Psoas muscle (tissue), 7 donors: ENCODE measurements at regions not wholly inside any gene's neighbourhood (a gene's known extent, or its start where the extent isn't known, plus 50 kb on each side); places are given as distances from the start of the nearest gene placed in this dataset.
"Not testable (repeated sequence)": the region's sequence is repeated elsewhere in the genome, so short reads cannot be mapped to it uniquely, and the experiment has no call there.

Source experiments
- ATAC-seq, 4 donors: fragments of 200-7000 bp; cut with Tn5 transposase; one replicate each; pipeline ENCODE4 v1.9.1; 2020; ENCODE audit warnings: moderate library complexity in 3 of 4, mild to moderate bottlenecking in 2 of 4
- DNase-seq, 2 donors: peaks; one replicate each; pipeline ENCODE4 v3.0.0-alpha.2; 2020
- H3K27ac ChIP-seq: fragments of 200-600 bp; one replicate; pipeline ENCODE4 v1.8.0; 2022
- H3K27me3 ChIP-seq, 3 donors: fragments of 200-600 bp in 1 of 3; one replicate each; pipeline versions ENCODE4 v1.6.1 to v1.8.0; 2013 to 2022; ENCODE audit warnings: low read length in 2 of 3, mild to moderate bottlenecking in 2 of 3, moderate library complexity in 1 of 3; ENCODE audit not compliant: insufficient read depth in 3 of 3
- H3K36me3 ChIP-seq, 2 donors: fragments of 200-600 bp in 1 of 2; one replicate each; pipeline versions ENCODE4 v1.6.1 to v1.8.0; 2013 to 2022; ENCODE audit warnings: low read depth in 1 of 2, mild to moderate bottlenecking in 1 of 2, moderate library complexity in 1 of 2; ENCODE audit not compliant: insufficient read depth in 1 of 2
- H3K4me1 ChIP-seq: fragments of 200-600 bp; one replicate; pipeline ENCODE4 v1.8.0; 2022
- H3K4me3 ChIP-seq: fragments of 200-600 bp; one replicate; pipeline ENCODE4 v1.8.0; 2022; ENCODE audit warnings: mild to moderate bottlenecking
- H3K9me3 ChIP-seq: fragments of 200-600 bp; one replicate; pipeline ENCODE4 v1.8.0; 2022
- WGBS, 3 donors: extraction: QIAGEN DNeasy Blood & Tissue Kit; methylation state at CpG; one replicate each; pipeline versions ENCODE4 v1.1.6 to v1.1.7; 2013; 5-methylcytosine and 5-hydroxymethylcytosine counted together
- intact Hi-C, 2 donors: fragments of 100-400 bp; cut with DNase I; formaldehyde crosslinking; loops; one replicate each; pipeline versions ENCODE4 v1.11.0 to v1.14.2; 2022
- donor health status: healthy with polysubstance abuse.
- donor health status: DM: no; HTN: no; CAD: no; lungs with moderate emphysema.
- donor health status: Bipolar disorder and iron deficiency.
- donor health status: healthy.
- donor health status: DM: yes; HTN: yes; CAD: no.
- donor health status: DM: no; HTN: no; CAD: no.
- donor health status: DM: yes; HTN: yes; CAD: no.

DNA sequence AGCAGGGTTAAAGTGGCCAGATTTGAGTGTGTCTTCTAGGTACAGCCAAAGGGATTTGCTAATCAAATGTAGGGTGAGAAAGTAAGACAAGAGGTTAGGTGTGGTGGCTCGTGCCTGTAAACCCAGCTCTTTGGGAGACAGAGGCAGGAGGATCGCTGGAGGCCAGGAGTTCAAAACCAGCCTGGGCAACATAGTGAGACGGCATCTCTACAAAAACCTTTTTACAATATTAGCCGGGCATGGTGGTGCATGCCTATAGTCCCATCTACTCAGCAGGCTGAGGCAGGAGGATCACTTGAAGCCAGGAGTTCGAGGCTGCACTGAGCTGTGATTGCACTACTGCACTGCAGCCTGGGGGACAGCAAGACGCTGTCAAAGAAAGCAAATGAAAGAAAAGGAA, 294.5 kb downstream of the GOLGA6L6 start:
- H3K27ac ChIP-seq, H3K36me3 ChIP-seq, H3K27me3 ChIP-seq, intact Hi-C loops, H3K9me3 ChIP-seq, H3K4me1 ChIP-seq, H3K4me3 ChIP-seq, ATAC-seq: not testable (repeated sequence)
- DNase-seq: peak in 1 of 2 donors; percentile 24
- 64 to 72% (median 69%) methylated on average over 6 of the region's 6 CpGs for WGBS, 3 donors

DNA sequence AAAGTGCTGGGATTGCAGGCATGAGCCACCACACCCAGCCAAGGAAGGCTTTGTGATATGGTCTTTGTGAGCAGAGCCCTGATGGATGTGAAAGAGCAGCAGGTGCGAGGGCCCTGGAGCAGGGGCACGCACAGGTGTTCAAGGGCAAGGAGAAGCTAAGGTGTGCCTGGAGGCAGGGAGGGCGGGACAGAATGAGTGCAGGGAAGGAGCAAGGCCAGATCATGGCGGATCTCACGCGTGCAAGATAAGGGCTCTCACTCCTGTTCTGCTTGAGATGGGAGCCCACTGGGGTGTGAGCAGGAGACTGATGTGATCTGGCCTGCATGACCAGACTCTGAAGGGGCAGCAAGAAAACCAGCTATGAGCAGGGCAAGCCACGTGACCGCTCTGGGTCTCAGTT, 295.0 kb downstream of the GOLGA6L6 start:
- H3K36me3 ChIP-seq, H3K27ac ChIP-seq, H3K9me3 ChIP-seq, H3K4me1 ChIP-seq, intact Hi-C loops, H3K27me3 ChIP-seq, H3K4me3 ChIP-seq: not testable (repeated sequence)
- DNase-seq (peak in 1 of 2 donors; percentile 41), ATAC-seq (peak in 1 of 4 donors; percentile 15)
- 60 to 69% (median 68%) methylated on average over 8 of the region's 8 CpGs for WGBS, 3 donors

DNA sequence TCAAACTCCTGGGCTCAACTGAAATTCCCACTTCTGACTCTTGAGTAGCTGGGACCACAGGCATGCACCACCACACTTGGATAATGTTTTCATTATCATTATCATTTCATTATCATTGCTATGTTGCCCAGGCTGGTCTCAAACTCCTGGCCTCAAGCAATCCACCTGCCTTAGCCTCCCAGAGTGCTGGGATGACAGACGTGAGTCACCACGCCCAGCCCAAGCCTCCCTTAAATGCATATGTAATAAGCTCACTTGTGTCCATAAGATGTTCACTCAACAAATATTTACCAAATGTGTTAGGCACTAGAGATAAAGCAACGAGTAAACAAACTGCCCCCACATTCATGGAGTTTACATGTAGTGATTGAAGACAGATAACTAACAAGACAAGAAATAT, 295.7 kb downstream of the GOLGA6L6 start:
- 71 to 73% (median 71%) methylated on average over 3 of the region's 3 CpGs for WGBS, 3 donors
- H3K27me3 ChIP-seq, ATAC-seq, H3K4me3 ChIP-seq, H3K4me1 ChIP-seq, H3K27ac ChIP-seq, H3K36me3 ChIP-seq, intact Hi-C loops, H3K9me3 ChIP-seq: not testable (repeated sequence)
- peak in 1 of 2 donors; percentile 46 for DNase-seq

DNA sequence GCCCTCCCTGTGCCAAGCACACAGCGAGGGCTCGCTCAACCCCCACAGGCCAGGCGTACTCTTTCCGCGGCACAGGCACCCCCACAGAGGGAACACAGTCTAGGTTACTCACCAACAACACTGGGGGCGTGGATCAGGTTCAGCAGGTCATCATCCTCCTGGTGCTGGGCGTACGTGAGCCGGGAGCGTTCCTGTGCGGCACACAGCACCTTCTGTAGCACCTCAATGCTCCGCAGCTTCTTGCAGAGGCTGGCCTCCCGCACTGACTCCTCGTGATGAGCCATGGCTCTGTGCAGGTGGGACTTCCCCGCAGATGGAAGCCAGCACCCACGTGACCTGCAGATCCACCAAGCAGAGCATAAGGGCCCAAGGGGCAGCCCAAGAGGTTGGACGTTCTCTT, 296.8 kb downstream of the GOLGA6L6 start:
- peak in 1 of 4 donors; percentile 20 for ATAC-seq
- H3K4me3 ChIP-seq, H3K9me3 ChIP-seq, H3K36me3 ChIP-seq, H3K27me3 ChIP-seq, intact Hi-C loops, H3K27ac ChIP-seq, H3K4me1 ChIP-seq: not testable (repeated sequence)
- DNase-seq: peak in 1 of 2 donors; percentile 49
- WGBS, 3 donors: 80 to 82% (median 82%) methylated on average over 17 of the region's 17 CpGs

DNA sequence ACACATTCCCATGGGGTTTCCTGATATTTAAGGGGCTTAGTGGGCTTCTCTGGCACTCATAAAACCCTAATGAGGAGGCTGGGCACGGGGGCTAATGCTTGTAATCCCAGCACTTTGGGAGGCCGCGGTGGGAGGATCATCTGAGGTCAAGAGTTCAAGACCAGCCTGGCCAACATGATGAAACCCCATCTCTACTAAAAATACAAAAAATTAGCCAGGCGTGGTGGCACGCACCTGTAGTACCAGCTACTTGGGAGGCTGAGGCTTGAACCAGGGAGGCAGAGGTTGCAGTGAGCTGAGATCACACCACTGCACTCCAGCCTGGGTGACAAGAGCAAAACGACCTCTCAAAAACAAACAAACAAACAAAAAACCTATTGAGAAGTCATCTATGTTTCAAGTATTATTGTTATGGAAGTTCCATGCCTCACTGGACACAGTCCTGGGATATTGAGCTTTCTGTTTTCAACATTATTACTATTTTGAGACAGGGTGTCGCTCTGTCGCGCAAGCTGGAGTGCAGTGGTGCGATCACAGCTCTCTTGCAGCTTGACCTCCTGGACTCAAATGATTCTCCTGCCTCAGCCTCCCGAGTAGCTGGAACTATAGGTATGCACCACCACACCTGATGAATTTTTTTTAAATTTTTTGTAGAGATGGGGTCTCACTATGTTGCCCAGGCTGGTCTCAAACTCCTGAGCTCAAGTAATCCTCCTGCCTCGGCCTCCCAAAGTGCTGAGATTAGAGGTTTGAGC, 297.9 kb downstream of the GOLGA6L6 start:
- H3K4me3 ChIP-seq, H3K27ac ChIP-seq, intact Hi-C loops, H3K9me3 ChIP-seq, H3K27me3 ChIP-seq, H3K4me1 ChIP-seq, ATAC-seq, H3K36me3 ChIP-seq: not testable (repeated sequence)
- peak in 1 of 2 donors; percentile 30 for DNase-seq
- 60 to 68% (median 64%) methylated on average over 12 of the region's 12 CpGs for WGBS, 3 donors

DNA sequence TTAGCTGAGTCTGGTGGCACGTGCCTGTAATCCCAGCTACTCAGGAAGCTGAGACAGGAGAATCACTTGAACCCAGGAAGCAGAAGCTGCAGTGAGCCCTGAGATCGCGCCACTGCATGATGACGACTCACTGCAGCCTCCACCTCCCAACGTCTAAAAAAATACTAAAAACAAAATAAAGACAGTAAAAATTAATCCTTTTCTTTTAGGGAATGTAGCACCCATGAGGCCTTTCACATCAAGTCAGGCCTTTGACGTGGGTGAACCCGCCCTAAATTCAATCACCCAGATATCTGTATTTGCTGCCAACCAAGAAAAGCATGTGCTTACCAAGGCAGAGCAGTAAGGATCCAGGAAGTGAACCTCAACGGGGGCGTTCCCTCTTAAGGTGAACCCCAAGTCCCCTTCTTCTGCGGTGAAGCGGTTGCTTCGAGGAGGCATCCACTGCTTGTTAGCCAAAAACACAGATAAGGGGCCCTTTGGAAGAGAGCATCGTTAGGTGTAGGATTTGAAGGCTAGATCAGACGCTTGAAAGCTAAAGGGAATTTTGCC, 301.2 kb downstream of the GOLGA6L6 start:
- ATAC-seq, H3K9me3 ChIP-seq, H3K27ac ChIP-seq, H3K4me1 ChIP-seq, intact Hi-C loops, H3K36me3 ChIP-seq, H3K27me3 ChIP-seq, H3K4me3 ChIP-seq: not testable (repeated sequence)
- 77 to 80% (median 78%) methylated on average over 14 of the region's 14 CpGs for WGBS, 3 donors
- DNase-seq: peak in 1 of 2 donors; percentile 32

DNA sequence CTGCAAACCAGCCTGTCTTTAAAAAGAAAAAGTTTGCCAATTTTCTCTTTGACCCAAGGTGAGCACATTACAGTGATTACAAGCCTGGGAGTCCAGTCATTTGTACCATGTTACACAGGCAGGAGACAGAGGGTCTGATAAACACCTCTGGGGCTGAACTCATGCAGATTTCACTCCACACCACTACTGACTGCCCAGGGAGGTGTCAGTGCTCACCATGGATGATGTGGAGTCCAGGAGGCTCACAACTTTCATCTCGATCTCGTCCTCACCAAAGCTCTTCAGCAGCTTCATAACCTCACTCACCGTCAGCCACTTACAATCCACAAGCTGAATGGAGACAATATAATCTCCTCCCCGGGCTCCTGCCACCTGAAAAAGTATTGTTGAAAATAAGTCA, 302.4 kb downstream of the GOLGA6L6 start:
- intact Hi-C loops: not testable (repeated sequence)

DNA sequence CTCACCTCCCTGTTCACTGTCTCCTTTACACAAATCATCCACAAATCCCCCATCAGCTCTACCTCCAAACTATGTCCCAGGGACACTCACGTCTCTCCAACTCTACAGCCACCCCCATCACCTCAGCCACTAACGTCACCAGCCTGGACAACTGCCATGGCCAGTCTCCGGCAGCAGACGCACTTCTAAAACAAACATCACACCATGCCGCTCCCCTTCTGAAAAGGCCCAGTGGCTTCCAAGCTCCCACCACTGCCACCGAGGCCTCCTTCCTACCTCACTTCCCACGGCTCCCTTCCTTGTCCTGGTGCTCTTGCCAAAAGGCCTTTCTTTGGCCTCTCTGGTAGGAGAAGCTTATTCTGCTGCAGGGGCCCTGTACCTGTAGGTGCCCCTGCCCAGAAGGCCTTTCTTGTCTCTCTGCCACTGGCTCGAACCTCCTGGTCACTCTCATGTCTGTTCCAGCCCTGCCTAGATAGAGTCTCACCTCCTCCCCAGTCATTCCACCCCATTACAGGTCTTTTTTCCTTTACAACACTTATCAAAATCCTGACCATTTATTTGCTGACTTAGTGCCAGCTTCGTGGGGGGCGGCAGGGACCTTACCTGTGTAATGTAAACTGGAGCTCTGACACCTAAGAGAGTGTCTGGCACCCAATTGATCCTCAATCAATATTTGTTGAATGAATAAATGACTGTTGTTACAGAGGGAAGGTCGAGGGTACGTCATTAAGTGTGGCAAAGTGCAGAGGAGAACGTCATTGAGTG, 304.2 kb downstream of the GOLGA6L6 start:
- H3K9me3 ChIP-seq, H3K36me3 ChIP-seq, H3K4me3 ChIP-seq, H3K27me3 ChIP-seq, ATAC-seq, DNase-seq, H3K4me1 ChIP-seq, H3K27ac ChIP-seq, intact Hi-C loops: not testable (repeated sequence)
- 66 to 68% (median 66%) methylated on average over 13 of the region's 13 CpGs for WGBS, 3 donors

More for the DNA sequence above, 302.4 kb downstream of the GOLGA6L6 start:
- not testable (repeated sequence) for H3K27me3 ChIP-seq, H3K27ac ChIP-seq, DNase-seq, H3K36me3 ChIP-seq, ATAC-seq, H3K4me1 ChIP-seq, H3K4me3 ChIP-seq, H3K9me3 ChIP-seq
- WGBS, 3 donors: 79 to 83% (median 80%) methylated on average over 4 of the region's 4 CpGs

DNA sequence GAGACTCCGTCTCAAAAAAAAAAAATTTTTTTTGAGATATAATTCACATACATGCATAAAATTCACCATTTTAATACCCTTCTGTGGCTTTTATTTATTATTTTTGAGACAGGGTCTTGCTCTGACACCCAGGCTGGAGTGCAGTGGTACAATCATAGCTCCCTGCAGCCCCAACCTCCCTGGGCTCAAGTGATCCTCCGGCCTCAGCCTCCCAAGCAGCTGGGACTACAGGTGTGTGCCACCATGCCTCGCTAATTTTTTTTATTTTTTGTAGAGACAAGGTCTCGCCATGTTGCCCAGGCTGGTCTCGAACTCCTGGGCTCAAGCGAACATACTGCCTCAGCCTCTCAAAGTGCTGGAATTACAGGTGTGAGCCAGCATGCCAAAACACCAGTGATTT, 305.9 kb downstream of the GOLGA6L6 start:
- WGBS, 3 donors: 73 to 74% (median 74%) methylated on average over 6 of the region's 6 CpGs
- ATAC-seq, H3K9me3 ChIP-seq, H3K4me1 ChIP-seq, H3K4me3 ChIP-seq, intact Hi-C loops, H3K27me3 ChIP-seq, H3K27ac ChIP-seq, DNase-seq, H3K36me3 ChIP-seq: not testable (repeated sequence)

DNA sequence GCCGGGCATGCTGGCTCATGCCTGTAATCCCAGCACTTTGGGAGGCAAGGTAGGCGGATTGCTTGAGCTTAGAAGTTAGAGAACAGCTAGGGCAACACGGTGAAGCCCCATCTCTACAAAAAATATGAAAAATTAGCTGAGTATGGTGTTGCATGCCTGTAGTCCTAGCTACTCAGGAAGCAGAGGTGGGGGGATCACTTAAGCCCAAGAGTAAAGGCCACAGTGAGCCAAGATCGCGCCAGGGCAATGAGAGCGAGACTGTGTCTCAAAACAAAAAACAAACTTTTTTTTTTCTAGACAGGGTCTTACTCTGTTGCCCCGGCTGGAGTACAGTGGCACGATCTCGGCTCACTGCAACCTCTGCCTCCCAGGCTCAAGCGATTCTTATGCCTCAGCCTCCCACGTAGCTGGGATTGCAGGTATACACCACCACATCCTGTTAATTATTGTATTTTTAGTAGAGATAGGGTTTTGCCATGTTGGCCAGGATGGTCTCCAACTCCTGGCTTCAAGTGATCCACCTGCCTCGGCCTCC, 307.5 kb downstream of the GOLGA6L6 start:
- ATAC-seq, H3K9me3 ChIP-seq, H3K27me3 ChIP-seq, H3K27ac ChIP-seq, H3K4me3 ChIP-seq, H3K36me3 ChIP-seq, DNase-seq, intact Hi-C loops, H3K4me1 ChIP-seq: not testable (repeated sequence)
- 72 to 74% (median 72%) methylated on average over 12 of the region's 12 CpGs for WGBS, 3 donors

DNA sequence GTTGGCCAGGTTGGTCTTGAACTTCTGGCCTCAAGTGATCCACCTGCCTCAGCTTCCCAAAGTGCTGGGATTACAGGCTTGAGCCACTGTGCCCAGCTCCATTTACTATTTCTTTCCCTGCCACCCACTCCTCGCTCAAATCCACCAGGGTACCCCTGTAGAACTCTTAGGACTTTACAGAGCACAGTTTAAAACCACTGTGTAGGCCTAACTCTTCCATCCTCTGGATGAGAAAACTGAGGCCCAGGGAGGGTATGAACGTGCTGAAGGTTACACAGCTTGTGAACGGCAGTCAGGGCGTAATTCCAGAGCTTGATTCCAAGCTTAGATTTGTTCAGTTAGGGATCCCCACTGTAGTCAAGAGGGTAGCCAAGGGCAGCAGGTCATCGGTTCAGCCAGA, 309.1 kb downstream of the GOLGA6L6 start:
- H3K27ac ChIP-seq, intact Hi-C loops, H3K9me3 ChIP-seq, H3K27me3 ChIP-seq, H3K4me1 ChIP-seq, H3K4me3 ChIP-seq, DNase-seq, H3K36me3 ChIP-seq, ATAC-seq: not testable (repeated sequence)
- 58 to 64% (median 59%) methylated on average over 5 of the region's 5 CpGs for WGBS, 3 donors
